ENCODE measurements at regions not wholly inside any gene's neighbourhood (a gene's known extent, or its start where the extent isn't known, plus 50 kb on each side); places are given as distances from the start of the nearest gene placed in this dataset.

DNA sequence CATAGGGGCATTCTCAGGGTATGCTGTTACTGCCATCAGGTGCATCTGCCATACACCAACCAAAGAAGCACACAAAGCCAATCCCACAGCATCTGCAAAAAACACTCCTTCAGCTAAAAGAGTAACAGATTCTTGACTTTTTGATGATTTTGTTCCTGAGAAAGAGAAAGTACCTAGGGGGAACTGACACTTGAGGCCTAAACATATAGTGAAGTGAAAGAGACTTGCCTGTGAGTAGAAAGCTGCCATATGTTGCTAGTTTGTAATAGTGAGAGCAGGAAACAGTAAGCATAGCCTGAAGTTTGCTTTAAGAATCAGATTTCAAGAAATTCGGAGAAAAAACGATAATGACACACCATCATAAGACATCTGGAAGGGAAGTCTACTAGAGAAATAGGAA lies 97.9 kb upstream of the CTSC start:
- Histone ChIP-seq H3K9me3 (ENCODE audit: control insufficient read depth in 4 of 4, low read length in 3 of 4) (no peaks in the 10 kb centered on the region), H3K27me3 (ENCODE audit: control insufficient read depth in 4 of 4, insufficient read depth in 4 of 4, low read length in 3 of 4) (no peaks in the 10 kb centered on the region), H3K36me3 (ENCODE audit: control insufficient read depth in 4 of 4, insufficient read depth in 3 of 4, low read depth in 1 of 4, low read length in 3 of 4) (no peaks in the 10 kb centered on the region), H3K4me1 (ENCODE audit: control insufficient read depth in 4 of 4, insufficient read depth in 4 of 4, low read length in 3 of 4) (no peaks in the 10 kb centered on the region), H3K9ac (ENCODE audit: low read depth in 1 of 2, low read length in 2 of 2) (no peak overlapping the region), H3K4me3 (ENCODE audit: low read depth in 1 of 3, low read length in 3 of 3) (no peak overlapping the region), H3K27ac (ENCODE audit: low read depth in 1 of 2, low read length in 2 of 2) (no peak overlapping the region)
- no peak for DNase-seq (ENCODE audit: low spot score)
- WGBS, result 76% methylated on average over 2 of the region's 2 CpGs
- TF ChIP-seq SP1 (IDR thresholded peaks at IDR 0.05) (no peak), NR2F2 (IDR thresholded peaks at IDR 0.05) (no peak), YY1 (IDR thresholded peaks at IDR 0.05) (no peak), RAD21 (IDR thresholded peaks at IDR 0.05) (no peak), FOXA1 (IDR thresholded peaks at IDR 0.05) (no peak)
- TF ChIP-seq, protein P1, sequence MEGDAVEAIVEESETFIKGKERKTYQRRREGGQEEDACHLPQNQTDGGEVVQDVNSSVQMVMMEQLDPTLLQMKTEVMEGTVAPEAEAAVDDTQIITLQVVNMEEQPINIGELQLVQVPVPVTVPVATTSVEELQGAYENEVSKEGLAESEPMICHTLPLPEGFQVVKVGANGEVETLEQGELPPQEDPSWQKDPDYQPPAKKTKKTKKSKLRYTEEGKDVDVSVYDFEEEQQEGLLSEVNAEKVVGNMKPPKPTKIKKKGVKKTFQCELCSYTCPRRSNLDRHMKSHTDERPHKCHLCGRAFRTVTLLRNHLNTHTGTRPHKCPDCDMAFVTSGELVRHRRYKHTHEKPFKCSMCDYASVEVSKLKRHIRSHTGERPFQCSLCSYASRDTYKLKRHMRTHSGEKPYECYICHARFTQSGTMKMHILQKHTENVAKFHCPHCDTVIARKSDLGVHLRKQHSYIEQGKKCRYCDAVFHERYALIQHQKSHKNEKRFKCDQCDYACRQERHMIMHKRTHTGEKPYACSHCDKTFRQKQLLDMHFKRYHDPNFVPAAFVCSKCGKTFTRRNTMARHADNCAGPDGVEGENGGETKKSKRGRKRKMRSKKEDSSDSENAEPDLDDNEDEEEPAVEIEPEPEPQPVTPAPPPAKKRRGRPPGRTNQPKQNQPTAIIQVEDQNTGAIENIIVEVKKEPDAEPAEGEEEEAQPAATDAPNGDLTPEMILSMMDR (IDR thresholded peaks at IDR 0.05; ENCODE audit: low read depth, low read length, missing input control), result no peak

DNA sequence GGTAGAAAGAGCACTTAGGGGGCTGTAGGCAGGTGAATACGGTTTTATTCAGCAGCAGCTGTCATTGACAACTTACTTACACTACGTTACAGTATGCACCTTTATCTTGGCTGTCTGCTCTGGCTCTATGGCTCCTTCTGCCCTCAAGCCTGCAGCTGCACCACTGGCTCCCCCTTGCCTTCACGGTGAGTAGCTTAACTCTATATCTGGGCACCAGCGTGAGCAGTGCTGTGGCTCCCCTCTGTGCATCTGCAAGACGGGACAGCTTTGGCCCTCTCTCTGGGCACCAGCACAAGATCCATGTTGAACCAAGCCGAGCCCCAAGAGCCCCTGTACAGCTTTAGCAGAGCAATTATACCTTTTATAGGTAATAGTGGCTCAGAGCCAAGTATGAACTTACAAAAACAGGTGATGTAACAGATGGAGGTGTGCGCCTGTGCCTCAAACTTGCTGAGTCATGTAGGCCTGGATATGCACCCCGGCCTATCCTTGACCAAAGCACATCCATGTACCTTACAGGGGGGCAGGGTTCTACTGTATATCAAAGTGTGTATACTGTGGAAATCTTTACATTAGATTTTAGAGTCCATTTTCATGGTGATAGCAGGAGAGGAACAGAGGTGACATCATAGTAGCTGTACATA lies 96.9 kb upstream of the CTSC start:
- H3K27ac ChIP-seq (ENCODE audit: low read depth in 1 of 2, low read length in 2 of 2), result no peak overlapping the region
- no peak overlapping the region for H3K9ac ChIP-seq (ENCODE audit: low read depth in 1 of 2, low read length in 2 of 2)
- H3K27me3 ChIP-seq (ENCODE audit: control insufficient read depth in 4 of 4, insufficient read depth in 4 of 4, low read length in 3 of 4), result no peaks in the 10 kb centered on the region
- H3K4me3 ChIP-seq (ENCODE audit: low read depth in 1 of 3, low read length in 3 of 3), result no peak overlapping the region
- no peaks in the 10 kb centered on the region for H3K9me3 ChIP-seq (ENCODE audit: control insufficient read depth in 4 of 4, low read length in 3 of 4)
- no peak for DNase-seq (ENCODE audit: low spot score)
- no peaks in the 10 kb centered on the region for H3K4me1 ChIP-seq (ENCODE audit: control insufficient read depth in 4 of 4, insufficient read depth in 4 of 4, low read length in 3 of 4)
- WGBS, result 82% methylated on average over 8 of the region's 8 CpGs
- H3K36me3 ChIP-seq (ENCODE audit: control insufficient read depth in 4 of 4, insufficient read depth in 3 of 4, low read depth in 1 of 4, low read length in 3 of 4), result no peaks in the 10 kb centered on the region
- TF ChIP-seq NR2F2 (IDR thresholded peaks at IDR 0.05) (no peak), RXRA (IDR thresholded peaks at IDR 0.05) (no peak), SP1 (IDR thresholded peaks at IDR 0.05) (no peak), TAF1 (conservative IDR thresholded peaks at IDR 0.05) (no peak), HNF4G (IDR thresholded peaks at IDR 0.05) (no peak), FOXA2 (IDR thresholded peaks at IDR 0.05) (no peak)
- TF ChIP-seq, protein P2, sequence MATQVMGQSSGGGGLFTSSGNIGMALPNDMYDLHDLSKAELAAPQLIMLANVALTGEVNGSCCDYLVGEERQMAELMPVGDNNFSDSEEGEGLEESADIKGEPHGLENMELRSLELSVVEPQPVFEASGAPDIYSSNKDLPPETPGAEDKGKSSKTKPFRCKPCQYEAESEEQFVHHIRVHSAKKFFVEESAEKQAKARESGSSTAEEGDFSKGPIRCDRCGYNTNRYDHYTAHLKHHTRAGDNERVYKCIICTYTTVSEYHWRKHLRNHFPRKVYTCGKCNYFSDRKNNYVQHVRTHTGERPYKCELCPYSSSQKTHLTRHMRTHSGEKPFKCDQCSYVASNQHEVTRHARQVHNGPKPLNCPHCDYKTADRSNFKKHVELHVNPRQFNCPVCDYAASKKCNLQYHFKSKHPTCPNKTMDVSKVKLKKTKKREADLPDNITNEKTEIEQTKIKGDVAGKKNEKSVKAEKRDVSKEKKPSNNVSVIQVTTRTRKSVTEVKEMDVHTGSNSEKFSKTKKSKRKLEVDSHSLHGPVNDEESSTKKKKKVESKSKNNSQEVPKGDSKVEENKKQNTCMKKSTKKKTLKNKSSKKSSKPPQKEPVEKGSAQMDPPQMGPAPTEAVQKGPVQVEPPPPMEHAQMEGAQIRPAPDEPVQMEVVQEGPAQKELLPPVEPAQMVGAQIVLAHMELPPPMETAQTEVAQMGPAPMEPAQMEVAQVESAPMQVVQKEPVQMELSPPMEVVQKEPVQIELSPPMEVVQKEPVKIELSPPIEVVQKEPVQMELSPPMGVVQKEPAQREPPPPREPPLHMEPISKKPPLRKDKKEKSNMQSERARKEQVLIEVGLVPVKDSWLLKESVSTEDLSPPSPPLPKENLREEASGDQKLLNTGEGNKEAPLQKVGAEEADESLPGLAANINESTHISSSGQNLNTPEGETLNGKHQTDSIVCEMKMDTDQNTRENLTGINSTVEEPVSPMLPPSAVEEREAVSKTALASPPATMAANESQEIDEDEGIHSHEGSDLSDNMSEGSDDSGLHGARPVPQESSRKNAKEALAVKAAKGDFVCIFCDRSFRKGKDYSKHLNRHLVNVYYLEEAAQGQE (IDR thresholded peaks at IDR 0.05), result no peak

- Histone ChIP-seq H3K27ac (ENCODE audit: low read depth in 1 of 2, low read length in 2 of 2) (no peak overlapping the region), H3K9ac (ENCODE audit: low read depth in 1 of 2, low read length in 2 of 2) (no peak overlapping the region), H3K4me3 (ENCODE audit: low read depth in 1 of 3, low read length in 3 of 3) (no peak overlapping the region), H3K27me3 (ENCODE audit: control insufficient read depth in 4 of 4, insufficient read depth in 4 of 4, low read length in 3 of 4) (no peaks in the 10 kb centered on the region), H3K4me1 (ENCODE audit: control insufficient read depth in 4 of 4, insufficient read depth in 4 of 4, low read length in 3 of 4) (no peaks in the 10 kb centered on the region), H3K36me3 (ENCODE audit: control insufficient read depth in 4 of 4, insufficient read depth in 3 of 4, low read depth in 1 of 4, low read length in 3 of 4) (no peaks in the 10 kb centered on the region), H3K9me3 (ENCODE audit: control insufficient read depth in 4 of 4, low read length in 3 of 4) (no peaks in the 10 kb centered on the region)
- DNase-seq (ENCODE audit: low spot score), result no peak
- 78% methylated on average over 13 of the region's 13 CpGs for WGBS
- TF ChIP-seq, protein P3, sequence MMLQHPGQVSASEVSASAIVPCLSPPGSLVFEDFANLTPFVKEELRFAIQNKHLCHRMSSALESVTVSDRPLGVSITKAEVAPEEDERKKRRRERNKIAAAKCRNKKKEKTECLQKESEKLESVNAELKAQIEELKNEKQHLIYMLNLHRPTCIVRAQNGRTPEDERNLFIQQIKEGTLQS (IDR thresholded peaks at IDR 0.05), result no peak
- no peak for TF ChIP-seq EGR1 (IDR thresholded peaks at IDR 0.05; ENCODE audit: low read depth in 2 of 2)
- TF ChIP-seq, protein P2 (IDR thresholded peaks at IDR 0.05), result no peak
- no peak for TF ChIP-seq RXRA (IDR thresholded peaks at IDR 0.05)
- no peak for TF ChIP-seq HNF4G (IDR thresholded peaks at IDR 0.05)
- no peak for TF ChIP-seq FOXA2 (IDR thresholded peaks at IDR 0.05)
- TF ChIP-seq, protein P4, sequence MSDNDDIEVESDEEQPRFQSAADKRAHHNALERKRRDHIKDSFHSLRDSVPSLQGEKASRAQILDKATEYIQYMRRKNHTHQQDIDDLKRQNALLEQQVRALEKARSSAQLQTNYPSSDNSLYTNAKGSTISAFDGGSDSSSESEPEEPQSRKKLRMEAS (IDR thresholded peaks at IDR 0.05), result no peak
- no peak for TF ChIP-seq JUND (IDR thresholded peaks at IDR 0.05)
- no peak for TF ChIP-seq ZBTB33 (IDR thresholded peaks at IDR 0.05)
Observed at GRCh38 chr11:88433536-88434230, 96.1 kb upstream of the CTSC start.
